ENCODE measurements at regions not wholly inside any gene's neighbourhood (a gene's known extent, or its start where the extent isn't known, plus 50 kb on each side); places are given as distances from the start of the nearest gene placed in this dataset.

- no peaks in the 10 kb centered on the region for H3K36me3 ChIP-seq (ENCODE audit: insufficient read depth)
- no peak overlapping the region for H3K4me2 ChIP-seq
- no peak overlapping the region for H3K4me3 ChIP-seq
- no peaks in the 10 kb centered on the region for H3K27me3 Mint-ChIP-seq (ENCODE audit: insufficient read depth, low read depth, poor library complexity)
- no peaks in the 10 kb centered on the region for H4K20me1 ChIP-seq (replicated peaks; ENCODE audit: insufficient read depth)
- H3K4me1 Mint-ChIP-seq: no peaks in the 10 kb centered on the region
- no peaks in the 10 kb centered on the region for H3K79me2 ChIP-seq (replicated peaks; ENCODE audit: insufficient read depth)
- no peak overlapping the region for H3K4me3 Mint-ChIP-seq
- no peaks in the 10 kb centered on the region; the same call in 1 of the 2 replicates for H3K9me2 ChIP-seq (ENCODE audit: insufficient read depth)
- ATAC-seq: no peak
- no peak for TF ChIP-seq REST (IDR thresholded peaks at IDR 0.05; ENCODE audit: unreplicated experiment)
- no peak for TF ChIP-seq ZNF462 (CRISPR knock-in tag; IDR thresholded peaks at IDR 0.05)
- no peak for TF ChIP-seq STAT1 (IDR thresholded peaks at IDR 0.05; ENCODE audit: unreplicated experiment)
- TF ChIP-seq CTCF (conservative IDR thresholded peaks at IDR 0.05; ENCODE audit: low read depth in 2 of 2): no peak
- no peak for TF ChIP-seq ZNF331 (CRISPR knock-in tag; IDR thresholded peaks at IDR 0.05; ENCODE audit: low read depth)
- no peak for TF ChIP-seq JUNB (IDR thresholded peaks at IDR 0.05; ENCODE audit: unreplicated experiment)
- no peak for TF ChIP-seq NANOG (IDR thresholded peaks at IDR 0.05; ENCODE audit: borderline replicate concordance)
- TF ChIP-seq EZH2 (IDR thresholded peaks at IDR 0.05; ENCODE audit: low read depth, unreplicated experiment): no peak
- no peak for TF ChIP-seq EZH2phosphoT487 (IDR thresholded peaks at IDR 0.05; ENCODE audit: unreplicated experiment)
- TF ChIP-seq ETS1 (IDR thresholded peaks at IDR 0.05): no peak
- no peak for TF ChIP-seq CREB1 (CRISPR knock-in tag; IDR thresholded peaks at IDR 0.05; ENCODE audit: low read depth)
- no peak for TF ChIP-seq ZNF114 (CRISPR knock-in tag; IDR thresholded peaks at IDR 0.05)
- H3K4me1 ChIP-seq (ENCODE audit: insufficient read depth): no peaks in the 10 kb centered on the region
- no peaks in the 10 kb centered on the region for H3F3A ChIP-seq (replicated peaks; ENCODE audit: low read depth)
- no peaks in the 10 kb centered on the region for H3K36me3 Mint-ChIP-seq (ENCODE audit: low read depth)
- H3K27ac Mint-ChIP-seq: no peak overlapping the region
- H3K27me3 ChIP-seq (ENCODE audit: insufficient read depth): no peaks in the 10 kb centered on the region
- H3K9me3 Mint-ChIP-seq: no peaks in the 10 kb centered on the region
- DNase-seq (ENCODE audit: low spot score): no peak
- H3K27ac ChIP-seq (ENCODE audit: low read depth): no peak overlapping the region
- peak overlapping the region; percentile 80; the same call in 1 of the 2 replicates for H2AFZ ChIP-seq
Observed at GRCh38 chr14:30299915-30300314, 259.0 kb upstream of the G2E3 start.

Data from GM23338 (cell line).